Thyroid gland (tissue), 4 donors: ENCODE measurements at regions not wholly inside any gene's neighbourhood (a gene's known extent, or its start where the extent isn't known, plus 50 kb on each side); places are given as distances from the start of the nearest gene placed in this dataset.

Experiments used
- DNase-seq, 2 donors: peaks; one replicate each; pipeline ENCODE4 v3.0.0-alpha.2; 2019
- H3K27ac ChIP-seq, 3 donors: fragments of 200-600 bp; sonication (generic); 1 replicate in 2 of 3; 2 replicates in 1 of 3; pipeline ENCODE4 v1.5.1; 2016 to 2019; ENCODE audit warnings: mild to moderate bottlenecking in 1 of 3, moderate library complexity in 1 of 3
- H3K27me3 ChIP-seq: fragments of 200-600 bp; sonication (generic); one replicate; pipeline ENCODE4 v1.5.1; 2019
- H3K36me3 ChIP-seq, 2 donors: fragments of 200-600 bp; sonication (generic); one replicate each; pipeline ENCODE4 v1.5.1; 2016 to 2019
- H3K4me1 ChIP-seq, 2 donors: fragments of 200-600 bp; sonication (generic); one replicate each; pipeline ENCODE4 v1.5.1; 2017 to 2019
- H3K4me3 ChIP-seq, 3 donors: fragments of 200-600 bp; sonication (generic); replicated peaks in 1 of 3; 1 replicate in 2 of 3; 2 replicates in 1 of 3; pipeline ENCODE4 v1.5.1; 2016; ENCODE audit warnings: mild to moderate bottlenecking in 1 of 3
- H3K9me3 ChIP-seq: fragments of 200-600 bp; sonication (generic); one replicate; pipeline ENCODE4 v1.5.1; 2017
- POLR2A ChIP-seq, 2 donors: fragments of 450-650 bp; IDR thresholded peaks; one replicate each; pipeline ENCODE4 v1.6.1; 2017; ENCODE audit warnings: antibody characterized with exemption in 2 of 2, mild to moderate bottlenecking in 2 of 2, moderate library complexity in 1 of 2
- WGBS, 2 donors: methylation state at CpG; one replicate each; pipeline ENCODE4 v1.1.5; 2017; 5-methylcytosine and 5-hydroxymethylcytosine counted together
- intact Hi-C: fragments of 100-400 bp; cut with DNase I; formaldehyde crosslinking; loops from one replicate; pipeline ENCODE4 v1.15.1; 2023
- TF ChIP-seq, protein P1 (sequence below), 6 experiments: fragments of 200-600 bp in 3 of 6; fragments of 450-650 bp in 3 of 6; sonication (generic) in 3 of 6; IDR thresholded peaks; one replicate each; pipeline ENCODE4 v1.5.1; 2016 to 2019; ENCODE audit warnings: antibody characterized with exemption in 6 of 6, mild to moderate bottlenecking in 2 of 6, inconsistent platforms in 1 of 6, moderate library complexity in 1 of 6

DNA sequence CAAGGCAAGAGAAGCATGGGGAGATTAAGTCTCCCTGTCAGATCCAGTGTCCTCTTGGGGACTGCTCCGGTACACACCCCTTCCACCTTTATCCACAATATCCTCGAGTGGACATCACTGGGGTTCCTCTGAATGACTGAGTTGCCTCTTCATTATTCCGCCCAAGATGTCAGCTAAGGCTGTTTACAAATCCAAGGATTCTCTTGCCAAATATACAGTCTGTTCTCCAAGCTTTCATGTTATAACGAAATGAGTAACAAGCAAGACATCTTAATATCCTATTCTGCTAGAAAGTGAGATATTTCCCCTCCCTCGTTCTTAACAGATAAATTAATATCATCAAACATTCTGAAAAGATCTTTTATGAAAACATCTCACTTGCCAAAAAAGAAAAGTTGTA lies 314.1 kb upstream of the IRX5 start:
- 78 to 82% methylated on average over 5 of the region's 5 CpGs for WGBS, 2 donors
- TF ChIP-seq, protein P1, sequence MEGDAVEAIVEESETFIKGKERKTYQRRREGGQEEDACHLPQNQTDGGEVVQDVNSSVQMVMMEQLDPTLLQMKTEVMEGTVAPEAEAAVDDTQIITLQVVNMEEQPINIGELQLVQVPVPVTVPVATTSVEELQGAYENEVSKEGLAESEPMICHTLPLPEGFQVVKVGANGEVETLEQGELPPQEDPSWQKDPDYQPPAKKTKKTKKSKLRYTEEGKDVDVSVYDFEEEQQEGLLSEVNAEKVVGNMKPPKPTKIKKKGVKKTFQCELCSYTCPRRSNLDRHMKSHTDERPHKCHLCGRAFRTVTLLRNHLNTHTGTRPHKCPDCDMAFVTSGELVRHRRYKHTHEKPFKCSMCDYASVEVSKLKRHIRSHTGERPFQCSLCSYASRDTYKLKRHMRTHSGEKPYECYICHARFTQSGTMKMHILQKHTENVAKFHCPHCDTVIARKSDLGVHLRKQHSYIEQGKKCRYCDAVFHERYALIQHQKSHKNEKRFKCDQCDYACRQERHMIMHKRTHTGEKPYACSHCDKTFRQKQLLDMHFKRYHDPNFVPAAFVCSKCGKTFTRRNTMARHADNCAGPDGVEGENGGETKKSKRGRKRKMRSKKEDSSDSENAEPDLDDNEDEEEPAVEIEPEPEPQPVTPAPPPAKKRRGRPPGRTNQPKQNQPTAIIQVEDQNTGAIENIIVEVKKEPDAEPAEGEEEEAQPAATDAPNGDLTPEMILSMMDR (IDR thresholded peaks at IDR 0.05): no peak
- TF ChIP-seq POLR2A (IDR thresholded peaks at IDR 0.05): no peak
- no peak for DNase-seq
- Histone ChIP-seq H3K4me1 (no peaks in the 10 kb centered on the region), H3K36me3 (no peaks in the 10 kb centered on the region), H3K4me3 (no peak overlapping the region), H3K27me3 (no peaks in the 10 kb centered on the region), H3K27ac (no peak overlapping the region), H3K9me3 (no peaks in the 10 kb centered on the region)
- intact Hi-C loops: no loop called here

DNA sequence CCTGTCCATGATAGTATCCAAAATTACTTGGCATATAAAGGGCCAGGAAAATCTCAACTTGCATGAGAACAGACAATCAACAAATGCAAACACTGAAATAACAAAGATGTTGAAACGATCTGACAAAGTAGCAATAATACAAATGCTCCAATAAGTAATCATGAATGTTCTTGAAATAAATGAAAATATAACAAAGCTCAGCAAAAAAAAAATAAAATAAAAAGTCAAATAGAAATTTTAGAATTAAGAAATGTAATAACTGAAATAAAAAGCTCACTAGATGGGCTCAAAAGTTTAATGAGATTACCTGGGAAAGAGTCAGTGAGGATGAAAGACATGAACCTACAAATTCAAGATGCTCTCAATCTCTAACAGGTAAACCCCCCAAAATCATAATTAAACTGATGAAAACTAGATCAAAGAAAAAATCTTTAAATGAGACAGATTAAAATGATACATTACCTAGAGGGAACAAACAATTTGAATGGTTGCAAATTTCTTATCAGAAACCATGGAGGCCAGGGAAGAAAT lies 319.0 kb upstream of the IRX3 start:
- Histone ChIP-seq H3K27ac (no peak overlapping the region), H3K36me3 (no peaks in the 10 kb centered on the region), H3K4me3 (no peak overlapping the region), H3K9me3 (no peaks in the 10 kb centered on the region), H3K27me3 (no peaks in the 10 kb centered on the region), H3K4me1 (no peaks in the 10 kb centered on the region)
- DNase-seq: no peak
- no peak for TF ChIP-seq POLR2A (IDR thresholded peaks at IDR 0.05)
- TF ChIP-seq, protein P1 (IDR thresholded peaks at IDR 0.05): no peak
- intact Hi-C loops: no loop called here
- WGBS, 2 donors: 94 to 95% methylated on average over 1 of the region's 1 CpG

DNA sequence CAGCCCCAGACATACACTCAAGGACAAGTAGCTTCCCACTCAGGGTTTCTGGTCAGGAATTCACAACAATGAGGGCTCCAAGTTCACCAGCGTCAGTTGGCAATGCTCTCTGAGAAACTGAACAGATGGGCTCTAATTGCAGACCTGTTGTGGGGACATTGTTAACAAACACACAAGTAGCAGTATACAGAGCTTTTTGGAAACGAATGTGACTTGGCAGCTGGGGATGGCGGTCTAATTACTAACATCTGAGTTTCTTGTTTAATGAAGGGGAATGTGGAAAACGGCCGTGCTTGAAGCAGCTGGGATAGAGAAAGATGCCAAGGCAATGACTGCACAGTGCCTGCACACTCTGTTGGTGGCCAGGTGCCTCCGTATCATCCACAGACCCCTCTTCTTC lies 316.1 kb upstream of the IRX3 start:
- TF ChIP-seq POLR2A (IDR thresholded peaks at IDR 0.05): no peak
- TF ChIP-seq, protein P1 (IDR thresholded peaks at IDR 0.05): no peak
- intact Hi-C loops: no loop called here
- Histone ChIP-seq H3K4me1 (no peaks in the 10 kb centered on the region), H3K36me3 (no peaks in the 10 kb centered on the region), H3K27me3 (no peaks in the 10 kb centered on the region), H3K27ac (no peak overlapping the region), H3K9me3 (no peaks in the 10 kb centered on the region), H3K4me3 (no peak overlapping the region)
- DNase-seq: no peak
- 65 to 66% methylated on average over 6 of the region's 6 CpGs for WGBS, 2 donors

DNA sequence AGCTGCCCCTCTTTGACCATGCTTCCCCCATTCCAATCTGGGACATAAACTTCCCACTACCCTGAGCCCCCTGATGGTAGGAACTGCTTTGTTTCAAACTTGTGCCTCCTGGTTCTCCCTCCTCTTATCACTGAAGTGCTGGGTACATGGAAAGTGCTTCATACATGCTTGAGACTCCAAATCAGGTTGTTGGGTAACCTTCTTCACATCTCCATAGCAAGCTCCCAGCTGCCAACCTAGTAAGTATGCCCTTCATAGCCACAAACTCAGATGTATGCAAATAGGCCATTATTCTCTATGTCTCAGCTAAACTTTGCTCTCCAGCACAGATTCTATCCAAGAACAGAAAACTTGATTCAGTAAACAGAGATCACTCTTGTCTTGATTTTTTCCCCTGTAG lies 310.6 kb upstream of the IRX3 start:
- Histone ChIP-seq H3K4me1 (no peaks in the 10 kb centered on the region), H3K27me3 (no peaks in the 10 kb centered on the region), H3K9me3 (no peaks in the 10 kb centered on the region), H3K27ac (no peak overlapping the region), H3K4me3 (no peak overlapping the region), H3K36me3 (no peaks in the 10 kb centered on the region)
- no peak for TF ChIP-seq POLR2A (IDR thresholded peaks at IDR 0.05)
- TF ChIP-seq, protein P1 (IDR thresholded peaks at IDR 0.05): no peak
- no peak for DNase-seq
- intact Hi-C loops: no loop called here

DNA sequence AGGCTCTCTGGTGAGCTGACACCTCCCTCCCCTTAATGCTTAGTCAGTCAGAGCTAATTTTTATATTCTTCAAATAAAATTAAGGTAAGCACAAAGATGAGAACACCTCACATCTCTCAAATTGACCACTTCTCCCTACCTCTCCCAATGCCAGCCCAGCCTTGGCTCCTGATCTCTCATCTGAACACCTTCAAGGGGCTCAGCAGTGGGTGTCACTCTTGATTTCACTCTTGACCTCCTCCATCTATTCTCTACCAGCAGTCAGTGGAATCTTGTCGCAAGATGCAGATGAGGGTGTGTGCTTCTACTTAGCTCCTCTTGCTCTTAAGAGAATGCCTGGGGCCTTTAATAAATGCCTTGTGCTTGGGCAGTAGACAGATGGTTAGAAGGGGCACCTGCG lies 309.0 kb upstream of the IRX3 start:
- no peaks in the 10 kb centered on the region for H3K9me3 ChIP-seq
- no peaks in the 10 kb centered on the region for H3K27me3 ChIP-seq
- H3K4me3 ChIP-seq: no peak overlapping the region
- no peak for DNase-seq
- no peak for TF ChIP-seq POLR2A (IDR thresholded peaks at IDR 0.05)
- TF ChIP-seq, protein P1 (IDR thresholded peaks at IDR 0.05): no peak
- no peaks in the 10 kb centered on the region for H3K36me3 ChIP-seq
- H3K4me1 ChIP-seq: no peaks in the 10 kb centered on the region
- no peak overlapping the region for H3K27ac ChIP-seq
- 37 to 45% methylated on average over 2 of the region's 2 CpGs for WGBS, 2 donors
- intact Hi-C loops: no loop called here
